ENCODE measurements at regions not wholly inside any gene's neighbourhood (a gene's known extent, or its start where the extent isn't known, plus 50 kb on each side); places are given as distances from the start of the nearest gene placed in this dataset.

DNA sequence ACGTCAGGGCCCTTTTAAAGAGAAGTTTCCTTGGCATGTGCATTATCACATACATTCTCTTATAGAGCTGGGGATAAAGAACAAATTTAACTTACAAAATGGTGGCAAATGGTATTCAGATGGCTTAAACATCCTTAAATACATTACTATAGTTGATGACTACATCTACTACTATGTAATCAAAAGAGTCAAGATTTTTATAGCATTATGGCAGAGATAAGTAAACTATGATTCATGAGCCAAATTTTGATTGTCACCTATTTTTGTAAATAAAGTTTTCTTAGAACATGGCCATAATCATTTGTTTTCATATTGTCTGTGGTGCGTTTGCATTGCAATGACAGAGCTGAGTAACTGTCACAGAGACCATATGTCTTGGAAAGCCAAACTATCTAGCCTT lies 1188.6 kb upstream of the TENM4 start:
- no peak for DNase-seq
- WGBS = 94% methylated on average over 1 of the region's 2 CpGs

DNA sequence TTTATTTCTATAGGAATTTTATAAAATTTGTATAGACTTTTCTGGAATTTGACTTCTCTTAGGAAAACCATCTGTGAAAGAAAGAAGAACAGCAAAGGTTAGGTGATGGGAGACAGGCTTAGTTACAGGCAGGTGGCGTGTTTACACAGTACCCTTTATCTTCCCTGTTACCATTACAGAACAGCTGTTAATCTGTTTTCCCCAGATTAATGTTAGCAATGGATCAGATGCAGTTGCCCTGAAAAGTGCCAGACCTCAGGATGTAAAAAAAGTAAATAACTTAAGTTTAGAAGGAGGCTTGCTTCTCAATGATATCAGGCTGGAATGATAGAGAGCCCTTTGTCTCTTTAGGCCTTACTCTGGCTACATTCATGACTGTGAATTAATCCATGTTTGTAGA lies 1186.5 kb upstream of the TENM4 start:
- H3K79me1 ChIP-seq (replicated peaks; ENCODE audit: low read length, poor library complexity, severe bottlenecking) = no peaks in the 10 kb centered on the region
- H2BK120ac ChIP-seq (ENCODE audit: low read depth, low read length) = no peak overlapping the region
- H4K8ac ChIP-seq (ENCODE audit: low read length) = no peak overlapping the region
- no peak overlapping the region for H2AK5ac ChIP-seq (ENCODE audit: low read length, severe bottlenecking)
- no peaks in the 10 kb centered on the region for H3K36me3 ChIP-seq (ENCODE audit: control insufficient read depth in 1 of 2, insufficient read depth in 2 of 2, low read depth in 1 of 2, low read length in 2 of 2)
- no peak overlapping the region for H3K4me2 ChIP-seq (ENCODE audit: low read length, poor library complexity, severe bottlenecking)
- H2BK5ac ChIP-seq (ENCODE audit: low read depth, low read length, poor library complexity, severe bottlenecking) = no peak overlapping the region
- H3K4me1 ChIP-seq (ENCODE audit: control insufficient read depth, insufficient read depth, low read depth, low read length) = no peaks in the 10 kb centered on the region
- no CpG with 5 or more reads among the region's 1 CpG for WGBS
- H3K4me3 ChIP-seq (ENCODE audit: insufficient read depth in 1 of 2, low read depth in 1 of 2, low read length in 2 of 2) = no peak overlapping the region
- H3K9ac ChIP-seq (ENCODE audit: low read length) = no peak overlapping the region
- H3K23ac ChIP-seq (ENCODE audit: low read length in 2 of 2) = no peak overlapping the region
- no peak overlapping the region for H3K4ac ChIP-seq (ENCODE audit: low read depth in 1 of 2, low read length in 2 of 2)
- H4K91ac ChIP-seq (ENCODE audit: low read length) = no peak overlapping the region
- no peak overlapping the region for H3K27ac ChIP-seq (ENCODE audit: low read length, poor library complexity, severe bottlenecking)
- no peak overlapping the region for H3K18ac ChIP-seq (ENCODE audit: low read depth in 1 of 2, low read length in 2 of 2)
- H2AFZ ChIP-seq (ENCODE audit: low read depth, low read length) = no peak overlapping the region
- H3K27me3 ChIP-seq (ENCODE audit: control insufficient read depth in 1 of 2, insufficient read depth in 1 of 2, low read length in 2 of 2) = no peaks in the 10 kb centered on the region
- DNase-seq = no peak
- no peaks in the 10 kb centered on the region for H3K9me3 ChIP-seq (ENCODE audit: control insufficient read depth, low read length)
- H2BK15ac ChIP-seq (ENCODE audit: low read depth, poor library complexity, severe bottlenecking) = no peak overlapping the region
- H2BK12ac ChIP-seq (ENCODE audit: low read length in 2 of 2) = no peak overlapping the region
- no peak overlapping the region for H3K14ac ChIP-seq (ENCODE audit: low read length in 2 of 2)

More for the DNA sequence above, 1188.6 kb upstream of the TENM4 start:
- Histone ChIP-seq H4K8ac (ENCODE audit: low read length) (no peak overlapping the region), H4K91ac (ENCODE audit: low read length) (no peak overlapping the region), H2BK120ac (ENCODE audit: low read depth, low read length) (no peak overlapping the region), H3K4me2 (ENCODE audit: low read length, poor library complexity, severe bottlenecking) (no peak overlapping the region), H3K23ac (ENCODE audit: low read length in 2 of 2) (no peak overlapping the region), H2BK5ac (ENCODE audit: low read depth, low read length, poor library complexity, severe bottlenecking) (no peak overlapping the region), H2BK12ac (ENCODE audit: low read length in 2 of 2) (no peak overlapping the region), H3K9ac (ENCODE audit: low read length) (no peak overlapping the region), H3K4me3 (ENCODE audit: insufficient read depth in 1 of 2, low read depth in 1 of 2, low read length in 2 of 2) (no peak overlapping the region), H3K79me1 (replicated peaks; ENCODE audit: low read length, poor library complexity, severe bottlenecking) (no peaks in the 10 kb centered on the region), H3K4me1 (ENCODE audit: control insufficient read depth, insufficient read depth, low read depth, low read length) (no peaks in the 10 kb centered on the region), H3K18ac (ENCODE audit: low read depth in 1 of 2, low read length in 2 of 2) (no peak overlapping the region), H3K27ac (ENCODE audit: low read length, poor library complexity, severe bottlenecking) (no peak overlapping the region), H3K9me3 (ENCODE audit: control insufficient read depth, low read length) (no peaks in the 10 kb centered on the region), H3K27me3 (ENCODE audit: control insufficient read depth in 1 of 2, insufficient read depth in 1 of 2, low read length in 2 of 2) (no peaks in the 10 kb centered on the region), H3K36me3 (ENCODE audit: control insufficient read depth in 1 of 2, insufficient read depth in 2 of 2, low read depth in 1 of 2, low read length in 2 of 2) (no peaks in the 10 kb centered on the region), H2BK15ac (ENCODE audit: low read depth, poor library complexity, severe bottlenecking) (no peak overlapping the region), H3K14ac (ENCODE audit: low read length in 2 of 2) (no peak overlapping the region), H3K4ac (ENCODE audit: low read depth in 1 of 2, low read length in 2 of 2) (no peak overlapping the region), H2AK5ac (ENCODE audit: low read length, severe bottlenecking) (no peak overlapping the region), H2AFZ (ENCODE audit: low read depth, low read length) (no peak overlapping the region)

DNA sequence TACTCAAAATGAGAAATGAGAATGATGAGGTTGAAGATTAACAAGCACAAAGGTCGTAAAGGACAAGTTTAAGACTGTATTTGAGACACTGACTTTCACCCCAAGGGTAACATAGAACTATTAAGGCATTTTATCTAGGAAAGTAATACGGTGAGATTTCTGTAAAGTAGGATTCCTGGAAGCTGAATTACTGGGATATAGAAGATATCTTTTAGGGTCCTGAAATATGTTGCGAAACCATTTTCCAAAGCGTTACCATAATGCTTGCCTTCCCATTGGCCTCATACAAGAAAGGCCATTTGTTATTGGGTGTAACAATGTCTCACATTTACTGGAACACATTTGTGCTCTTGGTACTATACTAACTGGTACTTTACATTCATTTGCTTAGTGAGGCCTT lies 1185.9 kb upstream of the TENM4 start:
- H3K4me1 ChIP-seq (ENCODE audit: control insufficient read depth, insufficient read depth, low read depth, low read length) = no peaks in the 10 kb centered on the region
- no peak overlapping the region for H4K91ac ChIP-seq (ENCODE audit: low read length)
- H2AK5ac ChIP-seq (ENCODE audit: low read length, severe bottlenecking) = no peak overlapping the region
- H3K23ac ChIP-seq (ENCODE audit: low read length in 2 of 2) = no peak overlapping the region
- H3K79me1 ChIP-seq (replicated peaks; ENCODE audit: low read length, poor library complexity, severe bottlenecking) = no peaks in the 10 kb centered on the region
- H3K4ac ChIP-seq (ENCODE audit: low read depth in 1 of 2, low read length in 2 of 2) = no peak overlapping the region
- no peak overlapping the region for H3K18ac ChIP-seq (ENCODE audit: low read depth in 1 of 2, low read length in 2 of 2)
- no peaks in the 10 kb centered on the region for H3K36me3 ChIP-seq (ENCODE audit: control insufficient read depth in 1 of 2, insufficient read depth in 2 of 2, low read depth in 1 of 2, low read length in 2 of 2)
- no peak for DNase-seq
- H2AFZ ChIP-seq (ENCODE audit: low read depth, low read length) = no peak overlapping the region
- no peak overlapping the region for H3K4me2 ChIP-seq (ENCODE audit: low read length, poor library complexity, severe bottlenecking)
- no peak overlapping the region for H3K27ac ChIP-seq (ENCODE audit: low read length, poor library complexity, severe bottlenecking)
- H3K9ac ChIP-seq (ENCODE audit: low read length) = no peak overlapping the region
- no peak overlapping the region for H3K4me3 ChIP-seq (ENCODE audit: insufficient read depth in 1 of 2, low read depth in 1 of 2, low read length in 2 of 2)
- no peak overlapping the region for H2BK120ac ChIP-seq (ENCODE audit: low read depth, low read length)
- no peaks in the 10 kb centered on the region for H3K27me3 ChIP-seq (ENCODE audit: control insufficient read depth in 1 of 2, insufficient read depth in 1 of 2, low read length in 2 of 2)
- no peaks in the 10 kb centered on the region for H3K9me3 ChIP-seq (ENCODE audit: control insufficient read depth, low read length)
- H2BK12ac ChIP-seq (ENCODE audit: low read length in 2 of 2) = no peak overlapping the region
- no peak overlapping the region for H2BK15ac ChIP-seq (ENCODE audit: low read depth, poor library complexity, severe bottlenecking)
- no peak overlapping the region for H2BK5ac ChIP-seq (ENCODE audit: low read depth, low read length, poor library complexity, severe bottlenecking)
- 96% methylated on average over 3 of the region's 4 CpGs for WGBS
- no peak overlapping the region for H3K14ac ChIP-seq (ENCODE audit: low read length in 2 of 2)
- H4K8ac ChIP-seq (ENCODE audit: low read length) = no peak overlapping the region

DNA sequence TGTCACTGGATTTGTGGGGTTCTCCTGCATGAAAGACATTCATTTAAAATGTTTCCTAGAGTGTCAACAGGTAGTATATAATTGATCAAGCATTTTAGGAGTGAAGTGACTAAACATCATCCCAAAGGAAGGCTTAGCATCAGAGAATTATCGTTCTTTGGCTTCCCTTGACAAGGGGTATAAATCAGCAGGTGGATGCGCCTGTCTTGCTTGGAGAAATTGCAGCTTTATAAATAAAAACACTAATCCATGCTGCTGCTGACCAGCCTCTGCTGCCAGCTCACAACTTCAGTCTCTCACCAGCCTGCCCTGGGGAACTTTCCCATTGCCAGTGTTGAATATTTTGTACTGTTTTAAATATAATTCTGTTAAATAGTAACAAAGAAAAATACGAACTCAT lies 1184.7 kb upstream of the TENM4 start:
- Histone ChIP-seq H4K91ac (ENCODE audit: low read length) (no peak overlapping the region), H2AK5ac (ENCODE audit: low read length, severe bottlenecking) (no peak overlapping the region), H3K4me2 (ENCODE audit: low read length, poor library complexity, severe bottlenecking) (no peak overlapping the region), H3K36me3 (ENCODE audit: control insufficient read depth in 1 of 2, insufficient read depth in 2 of 2, low read depth in 1 of 2, low read length in 2 of 2) (no peaks in the 10 kb centered on the region), H3K4me3 (ENCODE audit: insufficient read depth in 1 of 2, low read depth in 1 of 2, low read length in 2 of 2) (no peak overlapping the region), H2BK120ac (ENCODE audit: low read depth, low read length) (no peak overlapping the region), H3K18ac (ENCODE audit: low read depth in 1 of 2, low read length in 2 of 2) (no peak overlapping the region), H3K27me3 (ENCODE audit: control insufficient read depth in 1 of 2, insufficient read depth in 1 of 2, low read length in 2 of 2) (no peaks in the 10 kb centered on the region), H2BK5ac (ENCODE audit: low read depth, low read length, poor library complexity, severe bottlenecking) (no peak overlapping the region), H3K23ac (ENCODE audit: low read length in 2 of 2) (no peak overlapping the region), H3K27ac (ENCODE audit: low read length, poor library complexity, severe bottlenecking) (no peak overlapping the region), H3K79me1 (replicated peaks; ENCODE audit: low read length, poor library complexity, severe bottlenecking) (no peaks in the 10 kb centered on the region), H3K4ac (ENCODE audit: low read depth in 1 of 2, low read length in 2 of 2) (no peak overlapping the region), H4K8ac (ENCODE audit: low read length) (no peak overlapping the region), H3K9me3 (ENCODE audit: control insufficient read depth, low read length) (no peaks in the 10 kb centered on the region), H3K4me1 (ENCODE audit: control insufficient read depth, insufficient read depth, low read depth, low read length) (no peaks in the 10 kb centered on the region), H2BK15ac (ENCODE audit: low read depth, poor library complexity, severe bottlenecking) (no peak overlapping the region), H3K14ac (ENCODE audit: low read length in 2 of 2) (no peak overlapping the region), H2BK12ac (ENCODE audit: low read length in 2 of 2) (no peak overlapping the region), H3K9ac (ENCODE audit: low read length) (no peak overlapping the region), H2AFZ (ENCODE audit: low read depth, low read length) (no peak overlapping the region)
- DNase-seq = no peak
- WGBS = 86% methylated on average over 2 of the region's 3 CpGs
